Mucosa of rectum (tissue), 2 donors: ENCODE measurements at regions not wholly inside any gene's neighbourhood (a gene's known extent, or its start where the extent isn't known, plus 50 kb on each side); places are given as distances from the start of the nearest gene placed in this dataset.
"Not testable (repeated sequence)": the region's sequence is repeated elsewhere in the genome, so short reads cannot be mapped to it uniquely, and the experiment has no call there.

Source experiments
- H3K27ac ChIP-seq, 2 donors: one replicate each; pipeline ENCODE4 v1.7.0; 2013; ENCODE audit warnings: inconsistent platforms in 2 of 2, low read depth in 2 of 2, low read length in 2 of 2
- H3K27me3 ChIP-seq, 2 donors: one replicate each; pipeline ENCODE4 v1.7.0; 2013; ENCODE audit warnings: low read length in 2 of 2; ENCODE audit not compliant: control insufficient read depth in 2 of 2, insufficient read depth in 2 of 2
- H3K36me3 ChIP-seq, 2 donors: one replicate each; pipeline ENCODE4 v1.7.0; 2013; ENCODE audit warnings: low read length in 2 of 2; ENCODE audit not compliant: control insufficient read depth in 2 of 2, insufficient read depth in 2 of 2
- H3K4me1 ChIP-seq, 2 donors: one replicate each; pipeline ENCODE4 v1.7.0; 2013; ENCODE audit warnings: low read length in 2 of 2, mild to moderate bottlenecking in 1 of 2; ENCODE audit not compliant: control insufficient read depth in 2 of 2, insufficient read depth in 2 of 2
- H3K4me3 ChIP-seq, 2 donors: one replicate each; pipeline ENCODE4 v1.7.0; 2013; ENCODE audit warnings: low read length in 2 of 2
- H3K9ac ChIP-seq, 2 donors: one replicate each; pipeline ENCODE4 v1.7.0; 2013; ENCODE audit warnings: low read length in 2 of 2, low read depth in 1 of 2, mild to moderate bottlenecking in 1 of 2
- H3K9me3 ChIP-seq, 2 donors: one replicate each; pipeline ENCODE4 v1.7.0; 2013; ENCODE audit warnings: low read length in 2 of 2; ENCODE audit not compliant: control insufficient read depth in 2 of 2
- donor health status: healthy.
- donor health status: Normal muscosa, but diverticular disease.

DNA sequence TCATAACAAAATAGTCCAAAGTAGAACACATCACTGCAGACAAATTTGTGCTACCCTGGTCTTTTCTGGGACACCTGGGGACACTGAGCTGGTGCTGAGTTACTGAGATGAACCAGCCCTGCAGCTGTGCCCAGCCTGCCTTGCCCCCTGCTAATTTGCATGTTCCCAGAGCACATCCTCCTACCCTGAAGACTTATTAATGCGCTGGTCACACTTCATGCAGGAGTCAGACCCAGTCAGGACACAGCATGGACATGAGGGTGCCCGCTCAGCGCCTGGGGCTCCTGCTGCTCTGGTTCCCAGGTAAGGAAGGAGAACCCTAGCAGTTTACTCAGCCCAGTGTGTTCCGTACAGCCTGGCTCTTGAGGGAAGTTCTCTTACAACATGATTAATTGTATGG lies 1518.3 kb downstream of the RPIA start:
- Histone ChIP-seq H3K4me1 (no peaks in the 10 kb centered on the region), H3K27ac (no peak overlapping the region), H3K9ac (no peak overlapping the region), H3K4me3 (no peak overlapping the region), H3K27me3 (no peaks in the 10 kb centered on the region), H3K36me3 (no peaks in the 10 kb centered on the region), H3K9me3 (no peaks in the 10 kb centered on the region)

DNA sequence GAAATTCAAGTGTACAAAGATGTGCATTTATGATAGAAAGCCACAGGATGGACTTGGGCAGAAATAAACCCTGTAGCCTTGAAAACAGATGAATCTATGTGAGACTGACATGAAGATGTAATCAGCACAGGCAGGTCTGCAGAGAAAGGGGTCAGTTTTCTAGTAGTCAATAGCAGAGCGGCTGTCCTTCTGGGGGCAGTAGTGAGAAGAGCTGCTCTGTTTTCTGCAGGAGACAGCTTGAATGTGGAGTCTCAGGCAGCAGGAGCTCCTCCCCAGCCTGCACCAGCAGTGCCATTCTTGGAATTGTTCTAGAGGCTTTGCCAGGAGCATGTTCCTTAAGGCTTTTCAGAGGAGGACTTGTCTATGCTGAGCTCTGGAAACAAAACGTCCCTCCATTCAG lies 1524.4 kb downstream of the RPIA start:
- H3K4me1 ChIP-seq, H3K9me3 ChIP-seq, H3K36me3 ChIP-seq, H3K9ac ChIP-seq, H3K27me3 ChIP-seq, H3K4me3 ChIP-seq, H3K27ac ChIP-seq: not testable (repeated sequence)

DNA sequence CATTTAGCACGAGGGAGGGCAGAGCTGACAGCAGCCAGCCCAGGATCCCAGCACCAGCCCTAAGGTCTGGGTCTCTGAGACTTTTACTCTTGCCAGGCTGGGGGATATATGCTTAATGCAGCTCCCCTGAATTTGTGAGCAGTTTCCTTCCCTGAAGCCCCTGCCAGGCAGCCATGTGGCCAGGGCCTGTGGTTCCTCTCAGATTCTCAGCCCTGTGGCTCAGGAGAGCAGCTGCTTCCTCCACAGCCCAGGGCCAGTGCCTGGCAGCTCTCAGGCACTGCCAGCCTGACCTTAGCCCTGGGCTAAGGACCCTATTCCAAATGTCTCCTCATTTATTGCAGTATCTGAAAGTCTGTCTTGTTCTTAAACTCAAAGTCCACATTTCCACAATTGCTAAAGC lies 1525.3 kb downstream of the RPIA start:
- H3K4me3 ChIP-seq, H3K4me1 ChIP-seq, H3K9me3 ChIP-seq, H3K9ac ChIP-seq, H3K27me3 ChIP-seq, H3K36me3 ChIP-seq, H3K27ac ChIP-seq: not testable (repeated sequence)

DNA sequence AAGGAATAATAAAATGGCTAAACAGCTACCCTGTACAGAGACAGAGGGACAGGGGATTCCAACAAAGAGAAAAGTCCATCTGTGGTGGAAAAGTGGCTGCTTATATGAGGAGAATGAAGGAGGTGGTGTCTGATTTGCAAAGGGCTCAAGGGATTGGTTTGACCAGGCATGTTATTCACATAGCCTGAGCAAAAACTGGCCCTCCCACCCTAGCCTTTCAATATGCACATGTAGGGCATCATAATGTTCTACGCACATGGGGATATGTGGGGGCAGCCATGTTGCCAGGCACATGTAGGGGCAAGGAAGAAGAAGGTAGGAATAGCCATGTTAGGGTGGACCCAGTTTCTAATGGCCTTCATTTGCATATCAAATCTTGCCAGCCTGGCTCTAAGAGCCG lies 1527.1 kb downstream of the RPIA start:
- H3K4me3 ChIP-seq, H3K9ac ChIP-seq, H3K27me3 ChIP-seq, H3K27ac ChIP-seq, H3K4me1 ChIP-seq, H3K9me3 ChIP-seq, H3K36me3 ChIP-seq: not testable (repeated sequence)

DNA sequence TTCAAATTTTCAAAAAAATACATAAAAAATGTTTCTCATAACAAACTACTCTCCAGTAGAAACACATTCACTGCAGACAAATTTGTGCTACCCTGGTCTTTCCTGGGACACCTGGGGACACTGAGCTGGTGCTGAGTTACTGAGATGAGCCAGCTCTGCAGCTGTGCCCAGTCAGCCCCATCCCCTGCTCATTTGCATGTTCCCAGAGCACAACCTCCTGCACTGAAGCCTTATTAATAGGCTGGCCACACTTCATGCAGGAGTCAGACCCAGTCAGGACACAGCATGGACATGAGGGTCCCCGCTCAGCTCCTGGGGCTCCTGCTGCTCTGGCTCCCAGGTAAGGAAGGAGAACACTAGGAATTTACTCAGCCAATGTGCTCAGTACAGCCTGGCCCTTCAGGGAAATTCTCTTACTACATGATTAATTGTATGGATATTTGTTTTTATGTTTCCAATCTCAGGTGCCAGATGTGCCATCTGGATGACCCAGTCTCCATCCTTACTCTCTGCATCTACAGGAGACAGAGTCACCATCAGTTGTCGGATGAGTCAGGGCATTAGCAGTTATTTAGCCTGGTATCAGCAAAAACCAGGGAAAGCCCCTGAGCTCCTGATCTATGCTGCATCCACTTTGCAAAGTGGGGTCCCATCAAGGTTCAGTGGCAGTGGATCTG lies 1529.3 kb downstream of the RPIA start:
- not testable (repeated sequence) for H3K4me1 ChIP-seq, H3K27me3 ChIP-seq, H3K36me3 ChIP-seq, H3K27ac ChIP-seq, H3K9me3 ChIP-seq, H3K9ac ChIP-seq, H3K4me3 ChIP-seq

DNA sequence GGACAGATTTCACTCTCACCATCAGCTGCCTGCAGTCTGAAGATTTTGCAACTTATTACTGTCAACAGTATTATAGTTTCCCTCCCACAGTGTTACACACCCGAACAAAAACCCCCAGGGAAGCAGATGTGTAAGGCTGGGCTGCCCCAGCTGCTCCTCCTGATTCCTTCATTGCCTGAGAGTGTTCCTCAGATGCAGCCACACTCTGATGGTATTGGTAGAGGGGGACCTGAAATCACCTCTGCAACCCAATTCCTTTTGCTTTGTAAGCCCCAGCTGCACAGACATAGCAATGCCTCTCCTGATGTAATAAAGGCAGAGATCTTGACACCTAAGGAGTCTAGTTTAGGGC lies 1529.8 kb downstream of the RPIA start:
- Histone ChIP-seq H3K4me3 (no peak overlapping the region), H3K27me3 (no peaks in the 10 kb centered on the region), H3K36me3 (no peaks in the 10 kb centered on the region), H3K27ac (no peak overlapping the region), H3K4me1 (no peaks in the 10 kb centered on the region), H3K9me3 (no peaks in the 10 kb centered on the region), H3K9ac (no peak overlapping the region)

DNA sequence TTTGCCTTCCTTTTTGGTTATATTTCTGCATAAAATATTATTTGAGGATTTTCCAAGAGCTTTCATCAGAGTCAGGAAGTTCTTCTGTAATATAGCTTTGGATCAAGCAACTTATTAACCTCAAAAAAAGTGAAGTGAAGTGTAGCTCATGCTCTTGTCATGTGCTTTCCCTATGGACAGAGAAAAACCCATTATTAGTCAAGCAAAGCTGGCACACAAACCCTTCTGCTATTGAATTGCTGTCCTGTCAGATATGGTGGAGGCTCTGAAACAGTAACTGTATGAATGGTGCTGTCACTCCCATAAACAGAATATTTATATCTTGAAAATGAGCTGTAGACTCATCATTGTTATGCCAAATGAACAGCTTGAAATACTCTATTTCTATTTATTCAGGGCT lies 1533.3 kb downstream of the RPIA start:
- not testable (repeated sequence) for H3K9me3 ChIP-seq, H3K27ac ChIP-seq, H3K36me3 ChIP-seq, H3K27me3 ChIP-seq, H3K4me3 ChIP-seq, H3K9ac ChIP-seq, H3K4me1 ChIP-seq

DNA sequence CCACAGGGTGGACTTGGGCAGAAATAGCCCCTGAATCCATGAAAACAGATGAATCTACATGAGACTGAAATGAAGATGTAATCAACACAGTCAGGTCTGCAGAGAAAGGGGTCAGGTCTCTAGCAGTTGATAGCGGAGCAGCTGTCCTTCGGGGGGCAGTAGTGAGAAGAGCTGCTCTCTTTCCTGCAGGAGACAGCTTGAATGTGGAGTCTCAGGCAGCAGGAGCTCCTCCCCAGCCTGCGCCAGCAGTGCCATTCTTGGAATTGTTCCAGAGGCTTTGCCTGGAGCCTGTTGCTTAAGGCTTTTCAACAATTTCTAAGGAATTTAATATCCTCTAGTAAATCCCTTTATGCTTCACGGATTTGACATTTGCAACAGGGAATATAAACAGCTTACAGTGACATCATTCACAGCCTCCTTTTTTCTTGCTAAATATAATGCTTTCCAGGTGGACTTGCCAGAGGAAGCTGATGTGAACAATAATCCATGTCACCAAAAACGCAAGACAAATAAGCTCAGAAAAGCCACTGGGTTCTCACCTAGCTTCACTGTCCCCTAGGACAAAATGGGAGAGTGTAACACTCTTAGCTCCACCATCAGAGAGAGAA lies 1535.1 kb downstream of the RPIA start:
- H3K27me3 ChIP-seq, H3K27ac ChIP-seq, H3K4me1 ChIP-seq, H3K9me3 ChIP-seq, H3K4me3 ChIP-seq, H3K9ac ChIP-seq, H3K36me3 ChIP-seq: not testable (repeated sequence)

DNA sequence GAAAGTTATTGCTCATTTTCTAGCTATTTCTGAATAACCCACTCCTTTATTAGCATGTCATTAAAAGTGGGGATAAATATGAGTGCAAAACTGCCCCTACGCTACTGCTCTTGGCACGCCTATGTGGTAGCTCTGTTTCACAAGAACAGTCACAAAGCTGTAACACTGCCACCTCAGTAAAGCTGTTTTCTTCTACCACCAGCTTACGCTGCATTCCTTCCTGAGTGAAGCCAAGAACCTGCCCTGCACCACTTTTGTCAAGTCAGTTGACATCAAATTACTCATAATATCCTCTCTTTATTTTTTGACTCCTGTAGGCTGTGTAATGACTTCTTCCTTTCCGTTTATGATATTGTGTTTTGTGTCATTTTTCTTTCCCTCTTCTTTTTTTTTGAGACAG lies 1539.7 kb downstream of the RPIA start:
- not testable (repeated sequence) for H3K9ac ChIP-seq, H3K9me3 ChIP-seq, H3K27ac ChIP-seq, H3K27me3 ChIP-seq, H3K4me3 ChIP-seq, H3K4me1 ChIP-seq, H3K36me3 ChIP-seq

DNA sequence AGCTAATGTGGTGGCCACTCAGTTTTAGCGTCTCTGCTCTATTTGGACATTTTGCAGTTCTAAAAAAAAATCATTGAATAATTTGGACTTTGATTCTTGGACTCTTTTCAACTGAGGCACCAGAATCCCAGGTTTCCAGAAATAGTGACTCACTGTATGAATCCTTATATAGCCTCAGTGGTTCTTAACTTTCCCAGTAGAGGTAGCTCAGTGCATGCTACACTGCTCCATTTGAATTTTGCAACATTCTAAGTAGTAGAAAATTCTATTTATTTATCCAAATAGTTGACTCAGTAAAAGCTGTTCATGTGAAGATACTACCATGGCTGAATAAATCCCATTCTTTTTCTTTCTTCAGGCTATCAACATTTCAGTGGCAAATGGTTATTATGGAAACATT lies 1544.0 kb downstream of the RPIA start:
- not testable (repeated sequence) for H3K9me3 ChIP-seq, H3K27me3 ChIP-seq, H3K36me3 ChIP-seq, H3K27ac ChIP-seq, H3K9ac ChIP-seq, H3K4me3 ChIP-seq, H3K4me1 ChIP-seq

DNA sequence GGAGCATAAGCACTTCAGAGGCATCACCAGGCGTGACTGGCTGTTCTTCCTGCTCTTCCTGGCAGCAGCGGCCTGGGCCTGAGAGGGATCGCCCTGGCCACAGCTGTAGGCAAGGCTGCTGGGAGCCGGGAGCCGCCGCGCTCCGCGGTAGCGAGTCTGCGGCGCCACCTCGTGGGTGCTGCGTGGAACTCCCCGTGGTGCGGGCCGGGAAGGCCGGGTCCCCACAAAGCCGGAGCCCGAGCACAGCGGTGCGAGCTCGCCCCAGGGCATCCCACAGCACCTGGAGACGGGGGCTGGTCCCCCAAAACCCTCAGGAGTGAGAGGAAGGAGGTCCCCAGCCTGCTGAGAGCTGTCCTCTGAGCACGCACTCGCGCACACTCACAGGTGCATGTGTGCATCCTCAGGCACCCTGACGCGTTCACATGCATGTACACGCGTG lies 1546.5 kb downstream of the RPIA start:
- H3K9ac ChIP-seq, H3K27me3 ChIP-seq, H3K36me3 ChIP-seq, H3K4me3 ChIP-seq, H3K27ac ChIP-seq, H3K9me3 ChIP-seq, H3K4me1 ChIP-seq: not testable (repeated sequence)
